A204.1 (cell line): ENCODE measurements at regions not wholly inside any gene's neighbourhood (a gene's known extent, or its start where the extent isn't known, plus 50 kb on each side); places are given as distances from the start of the nearest gene placed in this dataset.
"Not testable (repeated sequence)": the region's sequence is repeated elsewhere in the genome, so short reads cannot be mapped to it uniquely, and the experiment has no call there.

Experiments used
- FAIRE-seq: peaks from 2 replicates; lab custom pipeline; 2012; peaks lifted over from hg19 to GRCh38; lab: Jason Lieb, UNC

DNA sequence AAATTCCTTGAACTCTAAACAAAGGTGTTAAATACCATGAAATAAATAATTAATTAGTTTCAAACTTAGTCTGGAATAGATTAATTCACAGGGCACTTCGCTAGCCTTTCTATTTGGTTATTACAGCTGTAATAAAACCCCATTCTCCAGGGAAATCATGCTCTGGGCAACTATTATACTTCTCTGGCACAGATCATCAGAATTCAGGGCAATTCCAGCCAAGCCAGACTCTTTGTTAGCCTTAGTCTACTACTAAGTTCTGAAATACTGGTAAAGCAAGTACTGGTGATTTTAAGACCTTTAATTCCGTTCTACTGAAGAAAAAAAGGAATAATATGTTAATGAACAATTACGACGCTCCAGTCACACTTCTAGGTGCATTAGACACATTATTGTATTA, 123.4 kb upstream of the PDE1A start:
- FAIRE-seq = no peak

- not testable (repeated sequence) for FAIRE-seq
Measured at GRCh38 chr2:182552232-182552631, 125.4 kb upstream of the PDE1A start.

- FAIRE-seq = not testable (repeated sequence)
Measured at GRCh38 chr2:182552785-182553184, 125.9 kb upstream of the PDE1A start.

DNA sequence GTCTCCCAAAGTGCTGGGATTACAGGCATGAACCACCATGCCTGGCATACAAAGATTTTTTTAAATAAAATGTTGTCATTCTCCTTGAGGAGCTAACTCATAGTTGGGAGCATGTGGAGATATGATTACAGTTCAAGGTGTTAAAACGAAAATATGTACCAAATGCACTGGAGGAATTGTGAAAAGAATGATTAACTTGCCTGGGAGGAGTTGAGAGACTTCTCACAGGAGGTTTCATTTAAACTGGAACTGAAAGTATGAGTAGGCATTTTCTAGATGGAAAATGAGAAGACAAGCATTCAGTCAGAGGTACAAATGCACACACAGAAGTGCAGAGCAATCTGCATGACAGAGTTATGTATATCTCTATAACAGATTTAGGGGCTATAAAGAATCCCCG, 126.6 kb upstream of the PDE1A start:
- FAIRE-seq = no peak

GRCh38 chr2:182554950-182555349, 128.1 kb upstream of the PDE1A start:
- FAIRE-seq = no peak

- no peak for FAIRE-seq
Measured at GRCh38 chr2:182558564-182558963, 131.7 kb upstream of the PDE1A start.

GRCh38 chr2:182559623-182560022, 132.8 kb upstream of the PDE1A start:
- FAIRE-seq = no peak

DNA sequence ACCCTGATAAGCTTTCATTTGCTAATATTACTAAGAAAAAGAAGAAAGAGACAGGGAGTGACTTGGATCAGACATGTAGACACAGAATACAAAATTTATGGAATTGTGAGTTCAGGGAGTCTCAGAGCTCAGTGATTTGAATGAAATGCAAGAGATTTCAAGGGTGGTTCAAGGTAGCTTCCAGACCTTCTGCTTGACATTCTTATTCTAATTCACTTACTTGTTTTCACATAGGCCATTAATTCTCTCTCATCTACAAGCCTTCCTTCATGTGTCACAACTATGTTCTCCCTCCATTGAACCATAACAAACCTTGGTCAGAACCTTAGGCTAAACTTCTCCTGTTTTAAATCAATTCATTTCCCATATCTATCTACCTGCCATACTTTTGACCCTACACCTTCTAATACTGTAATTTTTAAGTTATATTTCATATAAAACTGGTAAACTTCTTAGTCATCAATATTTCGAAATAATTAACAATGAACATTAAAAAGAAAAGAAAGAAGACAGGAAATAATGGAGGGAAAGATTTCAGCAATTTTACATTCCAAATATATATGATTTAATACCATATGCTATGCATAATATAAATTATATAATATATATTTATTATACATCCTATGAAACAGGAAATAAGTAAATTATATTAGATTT, 139.2 kb upstream of the PDE1A start:
- FAIRE-seq = no peak

DNA sequence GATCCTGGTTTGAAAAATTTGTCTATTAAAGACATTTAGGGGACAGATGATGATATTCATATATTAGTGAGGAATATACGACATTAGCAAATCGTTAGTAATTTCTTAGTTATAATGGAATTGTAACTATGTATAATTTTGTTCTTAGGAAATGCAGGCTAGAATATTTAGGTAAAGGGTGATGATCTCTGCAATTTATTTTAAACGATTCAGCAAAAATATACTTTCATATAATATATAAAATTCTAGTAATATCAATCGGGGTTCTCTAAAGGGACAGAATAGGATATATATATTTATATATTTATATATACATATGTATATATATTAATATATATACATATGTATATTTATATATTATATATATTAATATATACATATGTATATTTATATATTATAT, 142.5 kb upstream of the DNAJC10 start:
- FAIRE-seq = peak; percentile 93

DNA sequence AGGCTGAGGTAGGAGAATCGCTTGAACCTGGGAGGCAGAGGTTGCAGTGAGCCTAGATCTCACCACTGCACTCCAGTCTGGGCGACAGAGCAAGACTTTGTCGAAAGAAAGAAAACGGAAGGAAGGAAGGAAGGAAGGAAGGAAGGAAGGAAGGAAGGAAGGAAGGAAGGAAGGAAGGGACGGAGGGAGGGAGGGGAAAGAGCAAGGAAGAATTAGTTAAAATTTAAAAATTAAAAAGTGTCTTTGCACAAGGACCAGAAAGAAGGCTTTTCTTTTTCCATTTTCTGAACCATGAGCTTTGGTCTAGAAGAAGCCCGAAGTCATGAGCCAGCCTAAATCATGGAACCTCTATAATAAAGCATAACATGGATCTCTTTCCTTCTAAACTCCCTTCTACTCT, 138.2 kb upstream of the DNAJC10 start:
- FAIRE-seq = no peak

GRCh38 chr2:182581196-182581935, 134.7 kb upstream of the DNAJC10 start:
- FAIRE-seq = no peak

- no peak for FAIRE-seq
Measured at GRCh38 chr2:182584462-182584861, 131.6 kb upstream of the DNAJC10 start.

DNA sequence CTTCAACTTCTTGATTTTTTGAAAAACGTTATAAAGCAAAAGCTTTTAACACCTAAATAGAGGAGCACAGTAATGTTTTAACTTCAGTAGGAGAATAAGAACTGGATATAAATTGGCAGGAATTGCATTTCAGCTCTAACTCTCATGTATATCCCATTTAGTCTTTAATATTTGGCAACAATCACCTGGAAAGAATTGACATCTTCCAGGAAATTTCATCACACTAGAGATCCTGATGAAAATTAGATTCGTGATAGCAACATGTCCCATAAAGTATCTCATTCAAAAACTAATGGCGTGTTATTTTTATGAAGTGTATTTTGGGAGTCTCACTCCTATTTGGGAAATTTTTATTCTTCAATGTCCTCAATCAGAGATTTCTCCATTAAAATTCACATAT, 131.1 kb upstream of the DNAJC10 start:
- FAIRE-seq = no peak

DNA sequence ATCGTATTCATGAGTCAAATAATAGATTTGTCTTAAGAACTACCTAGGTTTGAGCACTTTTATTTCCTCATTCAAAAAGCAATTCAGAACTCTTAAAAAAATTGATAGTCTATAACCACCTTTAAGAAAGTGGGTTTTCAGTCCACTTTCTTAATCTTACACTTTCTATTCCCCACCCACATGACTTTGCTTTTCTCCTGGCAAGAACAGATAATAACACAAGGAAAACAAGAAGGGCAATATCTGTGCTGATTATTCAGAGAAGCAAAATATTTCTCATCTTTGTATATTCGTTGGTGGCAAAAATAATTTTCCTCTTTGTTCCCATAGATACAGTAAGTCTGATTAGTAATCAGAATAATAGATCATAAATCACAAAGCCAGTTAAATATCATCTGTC, 130.6 kb upstream of the DNAJC10 start:
- FAIRE-seq = no peak

DNA sequence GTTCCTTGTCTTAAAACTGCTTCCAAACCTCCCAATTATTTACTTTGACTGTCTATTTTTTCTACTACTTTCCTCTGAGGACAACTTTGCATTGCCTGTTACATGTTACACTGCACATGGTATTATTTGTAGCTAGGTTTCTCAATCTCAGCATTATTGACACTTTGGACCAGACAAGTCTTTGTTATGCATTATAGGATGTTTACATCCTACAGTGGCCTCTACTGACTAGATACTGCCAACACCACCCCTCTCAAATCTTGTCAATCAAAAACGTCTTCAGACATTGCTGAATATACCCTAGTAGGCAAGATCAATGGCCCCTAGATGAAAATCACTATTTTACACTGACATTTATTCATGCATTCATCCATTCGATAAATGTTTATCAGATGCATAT, 129.6 kb upstream of the DNAJC10 start:
- no peak for FAIRE-seq

DNA sequence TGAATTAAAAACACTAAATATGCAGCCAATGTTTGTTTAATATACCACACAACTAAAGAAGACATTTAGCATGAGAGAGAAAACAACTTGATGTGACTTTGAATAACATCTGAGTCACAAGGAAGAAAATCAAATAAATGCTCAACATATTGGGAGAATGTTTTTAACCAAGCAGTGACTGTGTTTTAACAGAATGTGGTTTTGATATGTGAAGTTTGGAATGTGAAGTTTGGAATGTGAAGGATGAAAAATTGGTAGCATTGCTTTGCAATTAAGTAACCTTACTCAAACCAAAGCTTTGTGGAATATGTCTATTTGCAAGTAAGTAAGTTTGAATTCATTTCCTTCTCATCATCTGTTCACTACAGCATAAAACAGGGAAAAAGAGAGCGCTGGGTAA, 128.2 kb upstream of the DNAJC10 start:
- no peak for FAIRE-seq

GRCh38 chr2:182589121-182589520, 126.9 kb upstream of the DNAJC10 start:
- FAIRE-seq = no peak

DNA sequence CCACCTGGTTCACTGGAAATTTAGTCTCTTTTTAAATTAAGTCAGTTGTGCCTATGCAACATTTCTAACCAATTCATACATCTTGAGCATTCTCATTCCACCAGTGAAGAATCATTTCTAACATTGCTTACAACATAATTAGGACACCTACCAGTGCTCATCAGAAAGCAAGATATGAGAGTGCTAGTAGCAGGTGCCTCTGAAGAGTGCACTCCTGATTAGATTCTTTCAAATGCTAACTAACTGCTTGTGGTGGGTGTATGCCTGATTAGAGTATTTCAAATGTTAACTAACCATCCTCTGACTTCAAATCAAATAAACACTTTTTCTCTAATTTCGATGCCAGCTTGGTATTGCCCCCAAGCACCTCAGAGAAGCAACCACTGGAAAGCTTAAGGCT, 124.3 kb upstream of the DNAJC10 start:
- FAIRE-seq = no peak

GRCh38 chr2:182592691-182593393, 123.2 kb upstream of the DNAJC10 start:
- no peak for FAIRE-seq

GRCh38 chr2:182593394-182593975, 122.6 kb upstream of the DNAJC10 start:
- no peak for FAIRE-seq

GRCh38 chr2:182594286-182594685, 121.8 kb upstream of the DNAJC10 start:
- no peak for FAIRE-seq

DNA sequence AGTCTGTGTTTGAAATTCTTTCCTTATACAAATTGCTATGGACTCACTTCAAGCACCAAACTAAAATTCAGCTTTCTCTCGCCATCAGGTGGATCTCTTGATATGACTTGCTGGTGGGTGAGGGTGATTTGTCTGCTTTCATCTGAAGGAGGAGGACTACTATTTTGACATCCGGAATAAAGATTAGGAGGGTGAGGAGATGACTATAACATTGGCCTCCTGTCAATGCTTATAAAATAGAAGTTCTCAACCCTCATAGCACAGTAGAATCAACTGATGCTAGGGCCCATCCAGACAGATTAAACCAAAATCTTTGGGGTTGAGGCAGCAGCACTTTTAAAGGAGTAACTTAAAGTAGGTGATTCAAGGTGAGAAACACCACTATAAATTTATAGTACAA, 120.4 kb upstream of the DNAJC10 start:
- FAIRE-seq = no peak
